ENCODE measurements at regions not wholly inside any gene's neighbourhood (a gene's known extent, or its start where the extent isn't known, plus 50 kb on each side); places are given as distances from the start of the nearest gene placed in this dataset.
A peak's percentile ranks its signal among the peaks of the same experiment; 100 is the strongest.

GRCh38 chrX:39883666-39884065 is 214.1 kb downstream of the BCOR start:
- no peak for DNase-seq
- TF ChIP-seq POLR2A (IDR thresholded peaks at IDR 0.05), result no peak
- no peak for TF ChIP-seq CTCF (IDR thresholded peaks at IDR 0.05)
- WGBS, 2 donors, result 83 to 91% methylated on average over 3 of the region's 3 CpGs
- Histone ChIP-seq H3K4me1 (peaks cover 0 to 5% of the 10 kb centered on the region in 2 donors), H3K36me3 (no peaks in the 10 kb centered on the region), H3K27ac (no peak overlapping the region), H3K4me3 (replicated peaks in 1 of 3) (no peak overlapping the region), H3K27me3 (no peaks in the 10 kb centered on the region), H3K9me3 (no peaks in the 10 kb centered on the region)
- intact Hi-C loops (cut with DNase I), result no loop called here

- Histone ChIP-seq H3K27me3 (no peaks in the 10 kb centered on the region), H3K4me3 (replicated peaks in 1 of 3) (no peak overlapping the region), H3K4me1 (peaks cover 0 to 5% of the 10 kb centered on the region in 2 donors), H3K9me3 (no peaks in the 10 kb centered on the region), H3K27ac (peak overlapping the region; percentile 21 to 80 (median 63)), H3K36me3 (no peaks in the 10 kb centered on the region)
- no CpG with 5 or more reads among the region's 3 CpGs for WGBS, 2 donors
- no peak for TF ChIP-seq CTCF (IDR thresholded peaks at IDR 0.05)
- TF ChIP-seq POLR2A (IDR thresholded peaks at IDR 0.05), result peak in 1 of 2 donors; percentile 37
- intact Hi-C loops (cut with DNase I), result no loop called here
- peak; percentile 89 for DNase-seq
Measured at GRCh38 chrX:39886282-39886681, 211.5 kb downstream of the BCOR start.

GRCh38 chrX:39888730-39889129 is 209.0 kb downstream of the BCOR start:
- no peaks in the 10 kb centered on the region for H3K27me3 ChIP-seq
- intact Hi-C loops (cut with DNase I), result no loop called here
- 100% methylated on average over 1 of the region's 1 CpG for WGBS, 2 donors

GRCh38 chrX:39889704-39890103 is 208.1 kb downstream of the BCOR start:
- no peaks in the 10 kb centered on the region for H3K27me3 ChIP-seq
- intact Hi-C loops (cut with DNase I), result no loop called here
- TF ChIP-seq POLR2A (IDR thresholded peaks at IDR 0.05) (no peak), CTCF (IDR thresholded peaks at IDR 0.05) (no peak)
- 100% methylated on average over 1 of the region's 1 CpG for WGBS, 2 donors
- no peak overlapping the region for H3K27ac ChIP-seq
- peaks cover 7 to 14% of the 10 kb centered on the region in 2 donors for H3K4me1 ChIP-seq
- DNase-seq, result no peak
- H3K9me3 ChIP-seq, result no peaks in the 10 kb centered on the region
- H3K4me3 ChIP-seq (replicated peaks in 1 of 3), result no peak overlapping the region
- H3K36me3 ChIP-seq, result no peaks in the 10 kb centered on the region

More at GRCh38 chrX:39888730-39889129, 209.0 kb downstream of the BCOR start:
- no peak overlapping the region for H3K4me3 ChIP-seq (replicated peaks in 1 of 3)
- no peak for DNase-seq
- H3K9me3 ChIP-seq, result no peaks in the 10 kb centered on the region
- H3K4me1 ChIP-seq, result peaks cover 0 to 5% of the 10 kb centered on the region in 2 donors
- TF ChIP-seq CTCF (IDR thresholded peaks at IDR 0.05) (no peak), POLR2A (IDR thresholded peaks at IDR 0.05) (no peak)
- H3K27ac ChIP-seq, result no peak overlapping the region
- no peaks in the 10 kb centered on the region for H3K36me3 ChIP-seq

GRCh38 chrX:39890807-39891206 is 207.0 kb downstream of the BCOR start:
- no peak overlapping the region for H3K4me3 ChIP-seq (replicated peaks in 1 of 3)
- H3K4me1 ChIP-seq, result peaks cover 13 to 25% of the 10 kb centered on the region in 2 donors
- WGBS, 2 donors, result 88 to 90% methylated on average over 4 to 8 of the region's 8 CpGs
- H3K27me3 ChIP-seq, result no peaks in the 10 kb centered on the region
- DNase-seq, result no peak
- TF ChIP-seq CTCF (IDR thresholded peaks at IDR 0.05) (no peak), POLR2A (IDR thresholded peaks at IDR 0.05) (no peak)
- H3K27ac ChIP-seq, result no peak overlapping the region
- no peaks in the 10 kb centered on the region for H3K9me3 ChIP-seq
- intact Hi-C loops (cut with DNase I), result no loop called here
- no peaks in the 10 kb centered on the region for H3K36me3 ChIP-seq

Measured in thyroid gland (tissue), 4 donors.